Aorta (tissue), 5 donors: ENCODE measurements at regions not wholly inside any gene's neighbourhood (a gene's known extent, or its start where the extent isn't known, plus 50 kb on each side); places are given as distances from the start of the nearest gene placed in this dataset.
"Not testable (repeated sequence)": the region's sequence is repeated elsewhere in the genome, so short reads cannot be mapped to it uniquely, and the experiment has no call there.

Experiments used
- ATAC-seq: fragments of 200-7000 bp; cut with Tn5 transposase; one replicate; pipeline ENCODE4 v1.9.1; 2022; ENCODE audit warnings: moderate library complexity; ENCODE audit not compliant: low FRiP score
- DNase-seq, 2 donors: peaks; one replicate each; pipeline ENCODE4 v3.0.0-alpha.2; 2020
- H3K27ac ChIP-seq, 2 donors: one replicate each; pipeline ENCODE4 v1.5.1; 2013; ENCODE audit warnings: low read length in 2 of 2, mild to moderate bottlenecking in 2 of 2, moderate library complexity in 2 of 2, control low read depth in 1 of 2, inconsistent platforms in 1 of 2, low read depth in 1 of 2
- H3K27me3 ChIP-seq, 2 donors: one replicate each; pipeline ENCODE4 v1.6.1; 2013; ENCODE audit warnings: control low read depth in 1 of 2, low read length in 1 of 2, mild to moderate bottlenecking in 1 of 2, moderate library complexity in 1 of 2; ENCODE audit not compliant: insufficient read depth in 2 of 2, control insufficient read depth in 1 of 2
- H3K36me3 ChIP-seq, 2 donors: one replicate each; pipeline ENCODE4 v1.6.1; 2013; ENCODE audit warnings: control low read depth in 1 of 2, low read length in 1 of 2, mild to moderate bottlenecking in 1 of 2; ENCODE audit not compliant: insufficient read depth in 2 of 2, control insufficient read depth in 1 of 2
- H3K4me1 ChIP-seq, 2 donors: one replicate each; pipeline ENCODE4 v1.6.1; 2013; ENCODE audit warnings: low read length in 2 of 2, control low read depth in 1 of 2, mild to moderate bottlenecking in 1 of 2, moderate library complexity in 1 of 2; ENCODE audit not compliant: insufficient read depth in 2 of 2, control insufficient read depth in 1 of 2
- H3K4me3 ChIP-seq, 2 donors: one replicate each; pipeline ENCODE4 v1.5.1; 2013; ENCODE audit warnings: low read length in 2 of 2, control low read depth in 1 of 2, mild to moderate bottlenecking in 1 of 2
- H3K9me3 ChIP-seq: one replicate; pipeline ENCODE4 v1.6.1; 2013; ENCODE audit warnings: mild to moderate bottlenecking, low read length; ENCODE audit not compliant: control insufficient read depth
- WGBS, 2 donors: extraction: QIAGEN DNeasy Blood & Tissue Kit; methylation state at CpG; one replicate each; pipeline ENCODE4 v1.1.7; 2013; 5-methylcytosine and 5-hydroxymethylcytosine counted together
- intact Hi-C, 2 donors: fragments of 100-400 bp; cut with DNase I; formaldehyde crosslinking; loops; one replicate each; pipeline versions ENCODE4 v1.14.2 to v1.15.0; 2022
- donor health status: healthy with polysubstance abuse.
- donor health status: Bipolar disorder and iron deficiency.
- donor health status: DM: no; HTN: no; CAD: no.
- donor health status: DM: no; HTN: no; CAD: no.
- donor health status: DM: yes; HTN: yes; CAD: no.

- 42 to 49% methylated on average over 2 of the region's 2 CpGs for WGBS, 2 donors
- Histone ChIP-seq H3K4me1 (no peaks in the 10 kb centered on the region), H3K9me3 (no peaks in the 10 kb centered on the region), H3K27me3 (no peaks in the 10 kb centered on the region), H3K36me3 (no peaks in the 10 kb centered on the region), H3K27ac (no peak overlapping the region), H3K4me3 (no peak overlapping the region)
- intact Hi-C loops: no loop called here
- ATAC-seq (no peak), DNase-seq (no peak)
These were observed 484.0 kb upstream of the IZUMO3 start for GRCh38 chr9:25029743-25030142.

GRCh38 chr9:25025686-25026085, 480.0 kb upstream of the IZUMO3 start:
- Histone ChIP-seq H3K4me1 (no peaks in the 10 kb centered on the region), H3K4me3 (no peak overlapping the region), H3K27ac (no peak overlapping the region), H3K36me3 (no peaks in the 10 kb centered on the region), H3K9me3 (no peaks in the 10 kb centered on the region), H3K27me3 (no peaks in the 10 kb centered on the region)
- WGBS, 2 donors: 89% methylated on average over 9 of the region's 9 CpGs
- no peak for ATAC-seq
- intact Hi-C loops: no loop called here
- no peak for DNase-seq

DNA sequence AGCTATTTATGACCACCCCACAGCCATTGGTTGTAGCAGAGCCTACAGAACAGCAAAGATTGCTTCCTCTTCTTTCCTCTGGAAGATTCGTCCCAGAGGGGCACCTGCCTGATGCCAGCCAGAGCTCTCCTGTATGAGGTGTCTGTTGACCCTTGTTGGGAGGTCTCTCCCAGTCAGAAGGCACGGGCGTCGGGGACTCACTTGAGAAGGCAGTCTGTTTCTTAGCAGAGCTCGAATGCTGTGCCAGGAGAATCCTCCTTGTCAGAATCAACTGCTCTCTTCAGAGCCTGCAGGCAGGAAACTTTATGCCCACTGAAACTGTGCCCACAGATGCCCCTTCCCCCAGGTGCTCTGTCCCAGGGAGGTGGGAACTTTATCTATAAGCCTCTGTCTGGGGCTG, 479.5 kb upstream of the IZUMO3 start:
- 88 to 89% methylated on average over 5 of the region's 5 CpGs for WGBS, 2 donors
- Histone ChIP-seq H3K27me3 (no peaks in the 10 kb centered on the region), H3K9me3 (no peaks in the 10 kb centered on the region), H3K4me3 (no peak overlapping the region), H3K4me1 (no peaks in the 10 kb centered on the region), H3K36me3 (no peaks in the 10 kb centered on the region), H3K27ac (no peak overlapping the region)
- ATAC-seq (no peak), DNase-seq (peak in 1 of 2 donors; percentile 26)
- intact Hi-C loops: no loop called here

GRCh38 chr9:25017779-25018178, 472.1 kb upstream of the IZUMO3 start:
- no peaks in the 10 kb centered on the region for H3K27me3 ChIP-seq
- H3K4me3 ChIP-seq: no peak overlapping the region
- H3K27ac ChIP-seq: no peak overlapping the region
- no peak for DNase-seq
- no peaks in the 10 kb centered on the region for H3K9me3 ChIP-seq
- no peaks in the 10 kb centered on the region for H3K36me3 ChIP-seq
- no peaks in the 10 kb centered on the region for H3K4me1 ChIP-seq
- 49 to 97% methylated on average over 1 of the region's 1 CpG for WGBS, 2 donors
- intact Hi-C loops: no loop called here
- ATAC-seq: no peak

DNA sequence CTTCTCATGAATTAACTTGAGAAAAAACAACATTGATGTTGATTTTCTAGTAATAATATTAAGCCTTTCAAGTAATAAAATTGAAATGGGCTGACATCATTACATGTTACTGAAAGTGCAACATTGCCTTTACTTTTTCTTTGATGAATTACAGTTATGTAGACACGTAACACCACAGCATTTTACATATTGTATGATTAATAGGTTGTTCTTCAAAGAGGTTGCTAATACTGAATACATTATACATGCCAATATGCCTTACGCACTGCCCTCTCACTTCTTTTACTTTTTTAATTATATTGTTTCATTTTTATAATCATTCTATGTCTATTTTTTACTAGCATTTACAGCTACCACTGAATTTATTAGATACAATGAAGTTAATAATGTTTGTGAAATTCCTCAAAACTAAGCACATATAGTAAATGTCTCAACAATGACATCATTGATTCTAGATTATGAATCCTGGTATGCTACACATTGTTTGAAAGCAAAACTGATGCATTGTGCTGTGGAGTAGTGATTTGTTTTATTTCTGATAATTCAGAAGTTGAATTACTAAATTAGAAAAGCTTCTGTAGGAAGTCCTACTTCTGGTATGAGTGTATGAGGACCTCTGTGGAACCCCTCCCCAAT, 464.4 kb upstream of the IZUMO3 start:
- no peak overlapping the region for H3K4me3 ChIP-seq
- 65 to 69% methylated on average over 2 of the region's 2 CpGs for WGBS, 2 donors
- intact Hi-C loops: no loop called here

DNA sequence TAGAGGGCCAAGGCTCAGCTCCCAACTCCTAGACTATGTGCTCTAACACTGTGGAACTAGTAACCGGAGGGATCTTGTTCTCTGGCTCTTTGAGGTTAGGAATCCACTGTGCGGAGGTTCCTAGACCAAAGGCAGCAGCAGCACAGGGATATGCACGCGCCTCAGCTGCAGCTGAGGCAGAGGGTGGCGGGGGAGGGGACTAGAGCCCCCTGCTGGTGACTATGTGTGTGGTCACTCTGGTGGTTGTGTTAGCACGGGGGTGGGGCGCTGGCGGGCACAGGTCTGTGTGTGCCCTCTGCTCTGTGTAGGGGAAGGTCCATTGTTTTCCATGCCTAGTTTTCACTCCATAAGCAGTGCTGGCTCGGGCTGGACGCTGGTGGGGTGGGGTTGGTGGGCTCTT, 458.0 kb upstream of the IZUMO3 start:
- H3K4me1 ChIP-seq: no peaks in the 10 kb centered on the region
- intact Hi-C loops: no loop called here
- WGBS, 2 donors: 57 to 66% methylated on average over 10 of the region's 10 CpGs
- H3K9me3 ChIP-seq: no peaks in the 10 kb centered on the region
- no peak for DNase-seq
- H3K36me3 ChIP-seq: no peaks in the 10 kb centered on the region
- no peak overlapping the region for H3K27ac ChIP-seq
- ATAC-seq: peak; percentile 54
- H3K4me3 ChIP-seq: no peak overlapping the region
- no peaks in the 10 kb centered on the region for H3K27me3 ChIP-seq

More for the DNA sequence above, 464.4 kb upstream of the IZUMO3 start:
- ATAC-seq (no peak), DNase-seq (no peak)
- Histone ChIP-seq H3K9me3 (no peaks in the 10 kb centered on the region), H3K27ac (no peak overlapping the region), H3K27me3 (no peaks in the 10 kb centered on the region), H3K4me1 (no peaks in the 10 kb centered on the region), H3K36me3 (no peaks in the 10 kb centered on the region)

GRCh38 chr9:24986331-24986730, 440.6 kb upstream of the IZUMO3 start:
- Histone ChIP-seq H3K36me3 (no peaks in the 10 kb centered on the region), H3K4me3 (no peak overlapping the region), H3K4me1 (no peaks in the 10 kb centered on the region), H3K27ac (no peak overlapping the region), H3K9me3 (no peaks in the 10 kb centered on the region), H3K27me3 (no peaks in the 10 kb centered on the region)
- intact Hi-C loops: no loop called here
- DNase-seq (no peak), ATAC-seq (no peak)
- WGBS, 2 donors: 41 to 48% methylated on average over 3 of the region's 3 CpGs

- H3K4me1 ChIP-seq, H3K4me3 ChIP-seq, H3K27me3 ChIP-seq, ATAC-seq, intact Hi-C loops, H3K27ac ChIP-seq, H3K9me3 ChIP-seq, H3K36me3 ChIP-seq: not testable (repeated sequence)
- peak in 1 of 2 donors; percentile 19 for DNase-seq
- 89 to 96% methylated on average over 8 of the region's 8 CpGs for WGBS, 2 donors
These were observed 425.1 kb upstream of the IZUMO3 start for GRCh38 chr9:24970780-24971179.

- H3K9me3 ChIP-seq: no peaks in the 10 kb centered on the region
- H3K4me1 ChIP-seq: no peaks in the 10 kb centered on the region
- intact Hi-C loops: no loop called here
- H3K36me3 ChIP-seq: no peaks in the 10 kb centered on the region
- no peak overlapping the region for H3K4me3 ChIP-seq
- H3K27ac ChIP-seq: no peak overlapping the region
- no peak for ATAC-seq
- H3K27me3 ChIP-seq: no peaks in the 10 kb centered on the region
- DNase-seq: no peak
These were observed 416.1 kb upstream of the IZUMO3 start for GRCh38 chr9:24961762-24962161.
